Activated naive CD4-positive, alpha-beta T cell (primary cell): ENCODE measurements at regions not wholly inside any gene's neighbourhood (a gene's known extent, or its start where the extent isn't known, plus 50 kb on each side); places are given as distances from the start of the nearest gene placed in this dataset.
"Not testable (repeated sequence)": the region's sequence is repeated elsewhere in the genome, so short reads cannot be mapped to it uniquely, and the experiment has no call there.

ENCODE experiments used
- DNase-seq, 4 experiments: peaks; one replicate each; lab custom pipeline; 2025; lab: John Stamatoyannopoulos, UW

- DNase-seq: no peak
These were observed 628.4 kb upstream of the TPK1 start for GRCh38 chr7:145464287-145464686.

GRCh38 chr7:145462463-145462862 lies 626.6 kb upstream of the TPK1 start:
- no peak for DNase-seq

GRCh38 chr7:145434811-145435210 lies 599.0 kb upstream of the TPK1 start:
- no peak for DNase-seq

- DNase-seq: no peak
These were observed 596.0 kb upstream of the TPK1 start for GRCh38 chr7:145431834-145432233.

GRCh38 chr7:145418481-145418880 lies 582.6 kb upstream of the TPK1 start:
- DNase-seq: not testable (repeated sequence)

- no peak for DNase-seq
These were observed 575.2 kb upstream of the TPK1 start for GRCh38 chr7:145411066-145411465.

GRCh38 chr7:145398758-145399157 lies 562.9 kb upstream of the TPK1 start:
- no peak for DNase-seq

- no peak for DNase-seq
These were observed 558.3 kb upstream of the TPK1 start for GRCh38 chr7:145394126-145394525.

GRCh38 chr7:145382762-145383161 lies 546.9 kb upstream of the TPK1 start:
- no peak for DNase-seq

GRCh38 chr7:145378197-145378596 lies 542.3 kb upstream of the TPK1 start:
- no peak for DNase-seq

- no peak for DNase-seq
These were observed 524.8 kb upstream of the TPK1 start for GRCh38 chr7:145360511-145361100.

GRCh38 chr7:145350334-145350733 lies 514.5 kb upstream of the TPK1 start:
- DNase-seq: no peak

- DNase-seq: not testable (repeated sequence)
These were observed 513.6 kb upstream of the TPK1 start for GRCh38 chr7:145349452-145349851.

- no peak for DNase-seq
These were observed 511.4 kb upstream of the TPK1 start for GRCh38 chr7:145347271-145347670.

GRCh38 chr7:145339319-145339718 lies 503.5 kb upstream of the TPK1 start:
- no peak for DNase-seq

- DNase-seq: no peak
These were observed 495.7 kb upstream of the TPK1 start for GRCh38 chr7:145331522-145331921.

GRCh38 chr7:145331076-145331475 lies 495.2 kb upstream of the TPK1 start:
- no peak for DNase-seq

- no peak for DNase-seq
These were observed 491.8 kb upstream of the TPK1 start for GRCh38 chr7:145327646-145328045.

- no peak for DNase-seq
These were observed 488.2 kb upstream of the TPK1 start for GRCh38 chr7:145324081-145324480.

- DNase-seq: no peak
These were observed 477.7 kb upstream of the TPK1 start for GRCh38 chr7:145313551-145313950.

GRCh38 chr7:145293754-145294153 lies 457.9 kb upstream of the TPK1 start:
- DNase-seq: no peak

GRCh38 chr7:145293228-145293701 lies 457.4 kb upstream of the TPK1 start:
- DNase-seq: no peak

- DNase-seq: no peak
These were observed 453.5 kb upstream of the TPK1 start for GRCh38 chr7:145289384-145289783.

GRCh38 chr7:145276118-145276517 lies 440.3 kb upstream of the TPK1 start:
- DNase-seq: no peak
